A549 (cell line): ENCODE measurements at regions not wholly inside any gene's neighbourhood (a gene's known extent, or its start where the extent isn't known, plus 50 kb on each side); places are given as distances from the start of the nearest gene placed in this dataset.

Experiments
- ATAC-seq, 2 experiments: fragments of 200-7000 bp in 1 of 2; fragments of >200 bp in 1 of 2; cut with Nextera tagmentation in 1 of 2; cut with Tn5 transposase in 1 of 2; 3 replicates each; pipeline versions ENCODE4 v1.8.0 to v1.9.1; 2018 to 2020; ENCODE audit warnings: mild to moderate bottlenecking in 1 of 2, moderate library complexity in 1 of 2
- CTCF ChIA-PET: fragments of 300-600 bp; sonication (Branson Sonifier 250); formaldehyde crosslinking; extraction: SDS; loops from one replicate; lab custom pipeline; 2021; ENCODE audit warnings: antibody characterized with exemption, inconsistent platforms; lab: Yijun Ruan, JAX
- POLR2A ChIA-PET: fragments of 350-600 bp; formaldehyde crosslinking; extraction: SDS; loops from one replicate; lab custom pipeline; 2021; ENCODE audit warnings: antibody characterized with exemption, inconsistent platforms; lab: Yijun Ruan, JAX
- DNase-seq, 2 experiments: peaks; one replicate each; pipeline versions ENCODE4 v3.0.0 to v3.0.0-alpha.2; 2011 to 2016; ENCODE audit warnings: low read depth in 1 of 2, low spot score in 1 of 2
- FAIRE-seq: peaks from 2 replicates; lab custom pipeline; 2011; peaks lifted over from hg19 to GRCh38; lab: Jason Lieb, UNC
- H3K27ac ChIP-seq, 2 experiments: fragments of >200 bp; sonication (Bioruptor Twin); formaldehyde crosslinking; 3 replicates each; pipeline ENCODE4 v1.5.1; 2016 to 2017
- H3K4me1 ChIP-seq: fragments of >200 bp; sonication (Bioruptor Twin); formaldehyde crosslinking; 3 replicates; pipeline ENCODE4 v1.6.1; 2016
- H3K4me2 ChIP-seq: fragments of >200 bp; sonication (Bioruptor Twin); formaldehyde crosslinking; 3 replicates; pipeline ENCODE4 v1.6.1; 2016
- H3K4me3 ChIP-seq: fragments of >200 bp; sonication (Bioruptor Twin); formaldehyde crosslinking; 3 replicates; pipeline ENCODE4 v1.5.1; 2016
- H3K9me3 ChIP-seq: fragments of >200 bp; sonication (Bioruptor Twin); formaldehyde crosslinking; 3 replicates; pipeline ENCODE4 v1.6.1; 2016
- CTCF ChIP-seq: fragments of >200 bp; sonication (Bioruptor Twin); formaldehyde crosslinking; IDR thresholded peaks from 3 replicates; pipeline ENCODE4 v1.5.1; 2016
- EHF ChIP-seq: fragments of 250-450 bp; sonication (Bioruptor Pico); IDR thresholded peaks from 2 replicates; pipeline ENCODE4 v1.5.0; 2020; ENCODE audit warnings: mild to moderate bottlenecking
- EP300 ChIP-seq, 2 experiments: fragments of >200 bp; sonication (Bioruptor Twin); formaldehyde crosslinking; IDR thresholded peaks; 2 replicates in 1 of 2; 3 replicates in 1 of 2; pipeline ENCODE4 v1.6.1; 2016 to 2017
- HES2 ChIP-seq: fragments of >200 bp; sonication (Bioruptor Twin); formaldehyde crosslinking; IDR thresholded peaks from 2 replicates; pipeline ENCODE4 v1.6.1; 2016
- HOXB13 ChIP-seq: fragments of 250-450 bp; sonication (Bioruptor Pico); IDR thresholded peaks from 2 replicates; pipeline ENCODE4 v1.5.0; 2020; ENCODE audit warnings: low read depth, mild to moderate bottlenecking, moderate library complexity
- JUNB ChIP-seq: fragments of >200 bp; sonication (Bioruptor Twin); formaldehyde crosslinking; IDR thresholded peaks from 2 replicates; pipeline ENCODE4 v1.6.1; 2016
- KDM1A ChIP-seq: fragments of 200-600 bp; sonication (generic); IDR thresholded peaks from 2 replicates; pipeline ENCODE4 v1.6.1; 2016; ENCODE audit warnings: low read depth, mild to moderate bottlenecking
- KDM5A ChIP-seq: fragments of 200-600 bp; sonication (generic); IDR thresholded peaks from 2 replicates; pipeline ENCODE4 v1.6.1; 2016; ENCODE audit warnings: antibody characterized with exemption, mild to moderate bottlenecking
- MAFK ChIP-seq: fragments of 450-650 bp; IDR thresholded peaks from 2 replicates; pipeline ENCODE4 v1.6.1; 2014; ENCODE audit not compliant: partially characterized antibody
- MAX ChIP-seq: IDR thresholded peaks from 2 replicates; pipeline ENCODE4 v1.6.1; 2012
- NFE2L2 ChIP-seq: fragments of 150-350 bp; conservative IDR thresholded peaks from 2 replicates; pipeline ENCODE4 v1.6.1; 2014; ENCODE audit warnings: low read length
- NR3C1 ChIP-seq: fragments of >200 bp; sonication (Bioruptor Twin); formaldehyde crosslinking; IDR thresholded peaks from 3 replicates; pipeline ENCODE4 v1.6.1; 2017
- RAD21 ChIP-seq, 2 experiments: fragments of >200 bp in 1 of 2; sonication (Bioruptor Twin) in 1 of 2; formaldehyde crosslinking in 1 of 2; IDR thresholded peaks in 1 of 2; conservative IDR thresholded peaks in 1 of 2; 2 replicates in 1 of 2; 3 replicates in 1 of 2; pipeline ENCODE4 v1.6.1; 2012 to 2018; ENCODE audit warnings: inconsistent platforms in 1 of 2
- RARB ChIP-seq: fragments of 250-450 bp; sonication (Bioruptor Pico); IDR thresholded peaks from 2 replicates; pipeline ENCODE4 v1.8.0; 2021; ENCODE audit warnings: mild to moderate bottlenecking, moderate library complexity
- REST ChIP-seq: fragments of 200-600 bp; sonication (generic); IDR thresholded peaks from 2 replicates; pipeline ENCODE4 v1.6.1; 2016; ENCODE audit warnings: antibody characterized with exemption, mild to moderate bottlenecking, moderate library complexity
- SMC3 ChIP-seq: fragments of >200 bp; sonication (Bioruptor Twin); formaldehyde crosslinking; IDR thresholded peaks from 3 replicates; pipeline ENCODE4 v1.6.1; 2018; ENCODE audit warnings: inconsistent platforms
- TFCP2L1 ChIP-seq: fragments of 250-450 bp; sonication (Bioruptor Pico); IDR thresholded peaks from 2 replicates; pipeline ENCODE4 v1.5.0; 2021; ENCODE audit warnings: mild to moderate bottlenecking
- USF2 ChIP-seq: fragments of 450-650 bp; IDR thresholded peaks from 2 replicates; pipeline ENCODE4 v1.6.1; 2014; ENCODE audit warnings: antibody characterized with exemption
- WGBS: methylation state at CpG from one replicate; pipeline ENCODE4 v1.1.6; 2017; ENCODE audit errors: missing lambda C conversion rate; 5-methylcytosine and 5-hydroxymethylcytosine counted together

- no peak overlapping the region for H3K27ac ChIP-seq
- ATAC-seq, result no peak
- 76% methylated on average over 2 of the region's 2 CpGs for WGBS
- CTCF ChIA-PET, result no interaction called here
- no peak overlapping the region for H3K4me2 ChIP-seq
- no peak for FAIRE-seq
- POLR2A ChIA-PET, result no interaction called here
- H3K4me3 ChIP-seq, result no peak overlapping the region
- H3K4me1 ChIP-seq, result no peaks in the 10 kb centered on the region; the same call in 2 of the 3 replicates
- TF ChIP-seq MAX (no peak), NFE2L2 (no peak)
- no peaks in the 10 kb centered on the region for H3K9me3 ChIP-seq
- no peak for DNase-seq
Observed at GRCh38 chr4:124454772-124455270, 257.7 kb downstream of the ANKRD50 start.

GRCh38 chr4:124455671-124456070 is 256.9 kb downstream of the ANKRD50 start:
- WGBS, result 81% methylated on average over 3 of the region's 3 CpGs
- no peak for ATAC-seq
- Histone ChIP-seq H3K4me1 (no peaks in the 10 kb centered on the region), H3K4me3 (no peak overlapping the region), H3K4me2 (no peak overlapping the region), H3K27ac (no peak overlapping the region), H3K9me3 (no peaks in the 10 kb centered on the region)
- FAIRE-seq, result no peak
- ChIA-PET CTCF (no interaction called here), POLR2A (no interaction called here)
- DNase-seq, result no peak
- TF ChIP-seq MAFK (no peak), EHF (CRISPR knock-in tag) (no peak), SMC3 (no peak), HOXB13 (CRISPR knock-in tag) (no peak), REST (no peak), RAD21 (conservative IDR thresholded peaks at IDR 0.05 in 1 of 2, IDR thresholded peaks at IDR 0.05 in 1 of 2) (no peak), KDM5A (no peak), NR3C1 (no peak), KDM1A (no peak), RARB (no peak)

GRCh38 chr4:124459196-124459940 is 253.2 kb downstream of the ANKRD50 start:
- Histone ChIP-seq H3K9me3 (no peaks in the 10 kb centered on the region), H3K4me1 (no peaks in the 10 kb centered on the region), H3K4me3 (no peak overlapping the region), H3K27ac (no peak overlapping the region), H3K4me2 (no peak overlapping the region)
- TF ChIP-seq JUNB, result no peak
- POLR2A ChIA-PET, result no interaction called here
- DNase-seq (no peak), FAIRE-seq (no peak), ATAC-seq (no peak)
- WGBS, result 66% methylated on average over 3 of the region's 3 CpGs
- CTCF ChIA-PET, result no interaction called here

GRCh38 chr4:124459941-124460310 is 252.6 kb downstream of the ANKRD50 start:
- WGBS, result 74% methylated on average over 5 of the region's 5 CpGs
- no peak for ATAC-seq
- H3K9me3 ChIP-seq, result no peaks in the 10 kb centered on the region

More at GRCh38 chr4:124459941-124460310, 252.6 kb downstream of the ANKRD50 start:
- Histone ChIP-seq H3K27ac (no peak overlapping the region), H3K4me1 (no peaks in the 10 kb centered on the region), H3K4me2 (no peak overlapping the region), H3K4me3 (no peak overlapping the region)
- POLR2A ChIA-PET, result no interaction called here
- FAIRE-seq (no peak), DNase-seq (no peak)
- CTCF ChIA-PET, result no interaction called here
- TF ChIP-seq HES2 (no peak), EP300 (IDR thresholded peaks at IDR 0.05) (no peak), CTCF (no peak), TFCP2L1 (no peak), USF2 (no peak)
